OCI-LY1 (cell line): ENCODE measurements at regions not wholly inside any gene's neighbourhood (a gene's known extent, or its start where the extent isn't known, plus 50 kb on each side); places are given as distances from the start of the nearest gene placed in this dataset.

ENCODE experiments used
- EZH2 ChIP-seq: fragments of 200-600 bp; sonication (generic), shearing (Covaris generic); IDR thresholded peaks from 2 replicates; pipeline ENCODE4 v1.8.0; 2017; ENCODE audit warnings: borderline replicate concordance, mixed run types, mild to moderate bottlenecking, antibody characterized with exemption, low read length, moderate library complexity, mixed read lengths
- TF ChIP-seq, protein P1 (sequence below): fragments of 200-600 bp; sonication (generic), shearing (Covaris generic); IDR thresholded peaks from 2 replicates; pipeline ENCODE4 v1.5.1; 2017; ENCODE audit warnings: mild to moderate bottlenecking, antibody characterized with exemption, low read length, moderate library complexity, mixed read lengths

GRCh38 chr11:121814962-121815361 lies 301.1 kb downstream of the BLID start:
- TF ChIP-seq, protein P1, sequence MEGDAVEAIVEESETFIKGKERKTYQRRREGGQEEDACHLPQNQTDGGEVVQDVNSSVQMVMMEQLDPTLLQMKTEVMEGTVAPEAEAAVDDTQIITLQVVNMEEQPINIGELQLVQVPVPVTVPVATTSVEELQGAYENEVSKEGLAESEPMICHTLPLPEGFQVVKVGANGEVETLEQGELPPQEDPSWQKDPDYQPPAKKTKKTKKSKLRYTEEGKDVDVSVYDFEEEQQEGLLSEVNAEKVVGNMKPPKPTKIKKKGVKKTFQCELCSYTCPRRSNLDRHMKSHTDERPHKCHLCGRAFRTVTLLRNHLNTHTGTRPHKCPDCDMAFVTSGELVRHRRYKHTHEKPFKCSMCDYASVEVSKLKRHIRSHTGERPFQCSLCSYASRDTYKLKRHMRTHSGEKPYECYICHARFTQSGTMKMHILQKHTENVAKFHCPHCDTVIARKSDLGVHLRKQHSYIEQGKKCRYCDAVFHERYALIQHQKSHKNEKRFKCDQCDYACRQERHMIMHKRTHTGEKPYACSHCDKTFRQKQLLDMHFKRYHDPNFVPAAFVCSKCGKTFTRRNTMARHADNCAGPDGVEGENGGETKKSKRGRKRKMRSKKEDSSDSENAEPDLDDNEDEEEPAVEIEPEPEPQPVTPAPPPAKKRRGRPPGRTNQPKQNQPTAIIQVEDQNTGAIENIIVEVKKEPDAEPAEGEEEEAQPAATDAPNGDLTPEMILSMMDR: no peak
- TF ChIP-seq EZH2: no peak
